A549 (cell line): ENCODE measurements at regions not wholly inside any gene's neighbourhood (a gene's known extent, or its start where the extent isn't known, plus 50 kb on each side); places are given as distances from the start of the nearest gene placed in this dataset.

Experiments used
- ATAC-seq, 2 experiments: fragments of 200-7000 bp in 1 of 2; fragments of >200 bp in 1 of 2; cut with Nextera tagmentation in 1 of 2; cut with Tn5 transposase in 1 of 2; 3 replicates each; pipeline versions ENCODE4 v1.8.0 to v1.9.1; 2018 to 2020; ENCODE audit warnings: mild to moderate bottlenecking in 1 of 2, moderate library complexity in 1 of 2
- CTCF ChIA-PET: fragments of 300-600 bp; sonication (Branson Sonifier 250); formaldehyde crosslinking; extraction: SDS; loops from one replicate; lab custom pipeline; 2021; ENCODE audit warnings: antibody characterized with exemption, inconsistent platforms; lab: Yijun Ruan, JAX
- POLR2A ChIA-PET: fragments of 350-600 bp; formaldehyde crosslinking; extraction: SDS; loops from one replicate; lab custom pipeline; 2021; ENCODE audit warnings: antibody characterized with exemption, inconsistent platforms; lab: Yijun Ruan, JAX
- DNase-seq, 2 experiments: peaks; one replicate each; pipeline versions ENCODE4 v3.0.0 to v3.0.0-alpha.2; 2011 to 2016; ENCODE audit warnings: low read depth in 1 of 2, low spot score in 1 of 2
- FAIRE-seq: peaks from 2 replicates; lab custom pipeline; 2011; peaks lifted over from hg19 to GRCh38; lab: Jason Lieb, UNC
- H3K27ac ChIP-seq, 2 experiments: fragments of >200 bp; sonication (Bioruptor Twin); formaldehyde crosslinking; 3 replicates each; pipeline ENCODE4 v1.5.1; 2016 to 2017
- H3K4me1 ChIP-seq: fragments of >200 bp; sonication (Bioruptor Twin); formaldehyde crosslinking; 3 replicates; pipeline ENCODE4 v1.6.1; 2016
- H3K4me2 ChIP-seq: fragments of >200 bp; sonication (Bioruptor Twin); formaldehyde crosslinking; 3 replicates; pipeline ENCODE4 v1.6.1; 2016
- H3K4me3 ChIP-seq: fragments of >200 bp; sonication (Bioruptor Twin); formaldehyde crosslinking; 3 replicates; pipeline ENCODE4 v1.5.1; 2016
- H3K9me3 ChIP-seq: fragments of >200 bp; sonication (Bioruptor Twin); formaldehyde crosslinking; 3 replicates; pipeline ENCODE4 v1.6.1; 2016
- CBX2 ChIP-seq: fragments of 200-600 bp; sonication (generic); IDR thresholded peaks from 2 replicates; pipeline ENCODE4 v1.6.1; 2016; ENCODE audit warnings: low read depth, mild to moderate bottlenecking, borderline replicate concordance
- FOSB ChIP-seq: fragments of 250-450 bp; sonication (Bioruptor Pico); IDR thresholded peaks from 2 replicates; pipeline ENCODE4 v1.5.0; 2020; ENCODE audit warnings: mild to moderate bottlenecking, moderate library complexity
- GATA3 ChIP-seq: IDR thresholded peaks from 2 replicates; pipeline ENCODE4 v1.6.1; 2012; ENCODE audit warnings: borderline replicate concordance
- HEYL ChIP-seq: fragments of 250-450 bp; sonication (Bioruptor Pico); IDR thresholded peaks from 2 replicates; pipeline ENCODE4 v1.8.0; 2021; ENCODE audit warnings: mild to moderate bottlenecking, moderate library complexity
- HOXB5 ChIP-seq: fragments of 250-450 bp; sonication (Bioruptor Pico); IDR thresholded peaks from 2 replicates; pipeline ENCODE4 v1.5.0; 2020; ENCODE audit warnings: mild to moderate bottlenecking, moderate library complexity
- JUNB ChIP-seq: fragments of >200 bp; sonication (Bioruptor Twin); formaldehyde crosslinking; IDR thresholded peaks from 2 replicates; pipeline ENCODE4 v1.6.1; 2016
- KDM1A ChIP-seq: fragments of 200-600 bp; sonication (generic); IDR thresholded peaks from 2 replicates; pipeline ENCODE4 v1.6.1; 2016; ENCODE audit warnings: low read depth, mild to moderate bottlenecking
- MAFK ChIP-seq: fragments of 450-650 bp; IDR thresholded peaks from 2 replicates; pipeline ENCODE4 v1.6.1; 2014; ENCODE audit not compliant: partially characterized antibody
- MYC ChIP-seq: IDR thresholded peaks from 2 replicates; pipeline ENCODE4 v1.6.1; 2012; ENCODE audit warnings: mild to moderate bottlenecking, inconsistent platforms, low read length, improper control_type of control experiment, borderline replicate concordance
- NFE2L2 ChIP-seq: fragments of 150-350 bp; conservative IDR thresholded peaks from 2 replicates; pipeline ENCODE4 v1.6.1; 2014; ENCODE audit warnings: low read length
- NPAS2 ChIP-seq: fragments of 250-450 bp; sonication (Bioruptor Pico); IDR thresholded peaks from 2 replicates; pipeline ENCODE4 v1.8.0; 2022; ENCODE audit warnings: mild to moderate bottlenecking, moderate library complexity, borderline replicate concordance
- NR3C1 ChIP-seq: fragments of >200 bp; sonication (Bioruptor Twin); formaldehyde crosslinking; IDR thresholded peaks from 3 replicates; pipeline ENCODE4 v1.6.1; 2017
- RAD21 ChIP-seq, 2 experiments: fragments of >200 bp in 1 of 2; sonication (Bioruptor Twin) in 1 of 2; formaldehyde crosslinking in 1 of 2; IDR thresholded peaks in 1 of 2; conservative IDR thresholded peaks in 1 of 2; 2 replicates in 1 of 2; 3 replicates in 1 of 2; pipeline ENCODE4 v1.6.1; 2012 to 2018; ENCODE audit warnings: inconsistent platforms in 1 of 2
- SMC3 ChIP-seq: fragments of >200 bp; sonication (Bioruptor Twin); formaldehyde crosslinking; IDR thresholded peaks from 3 replicates; pipeline ENCODE4 v1.6.1; 2018; ENCODE audit warnings: inconsistent platforms
- ZFP36 ChIP-seq: fragments of 450-650 bp; IDR thresholded peaks from 2 replicates; pipeline ENCODE4 v1.6.1; 2014; ENCODE audit warnings: borderline replicate concordance; ENCODE audit not compliant: partially characterized antibody
- WGBS: methylation state at CpG from one replicate; pipeline ENCODE4 v1.1.6; 2017; ENCODE audit errors: missing lambda C conversion rate; 5-methylcytosine and 5-hydroxymethylcytosine counted together
- TF ChIP-seq, protein P1 (sequence below): IDR thresholded peaks from 2 replicates; pipeline ENCODE4 v1.6.1; 2012
- TF ChIP-seq, protein P2 (sequence below): fragments of 250-450 bp; sonication (Bioruptor Pico); IDR thresholded peaks from 2 replicates; pipeline ENCODE4 v1.5.0; 2020; ENCODE audit warnings: low read depth, mild to moderate bottlenecking, moderate library complexity
- TF ChIP-seq, protein P3 (sequence below): fragments of 450-650 bp; IDR thresholded peaks from 2 replicates; pipeline ENCODE4 v1.6.1; 2014; ENCODE audit warnings: antibody characterized with exemption
- TF ChIP-seq, protein P4 (sequence below): fragments of >200 bp; sonication (Bioruptor Twin); formaldehyde crosslinking; IDR thresholded peaks from 3 replicates; pipeline ENCODE4 v1.6.1; 2016
- TF ChIP-seq, protein P5 (sequence below): fragments of 200-600 bp; sonication (generic); IDR thresholded peaks from 2 replicates; pipeline ENCODE4 v1.6.1; 2016; ENCODE audit warnings: antibody characterized with exemption, mild to moderate bottlenecking, moderate library complexity

DNA sequence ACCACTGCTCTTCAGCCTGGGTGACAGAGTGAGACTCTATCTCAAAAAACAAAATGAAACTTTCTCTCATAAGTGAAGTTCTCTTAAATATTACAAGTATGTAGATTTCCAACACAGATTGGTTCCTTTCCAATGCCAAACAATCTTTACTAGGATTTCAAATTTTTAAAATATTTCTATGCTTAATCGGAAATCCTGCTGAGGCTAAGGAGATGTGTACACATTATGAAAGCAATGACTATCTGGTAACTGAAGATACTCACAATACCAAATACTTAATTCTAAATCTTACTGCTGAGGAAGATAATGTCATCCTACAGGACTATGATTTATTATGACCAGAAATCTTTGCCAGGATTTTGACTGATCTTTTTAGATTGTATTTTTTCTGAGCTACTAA is 255.6 kb upstream of the ZNF717 start:
- H3K4me1 ChIP-seq, result no peaks in the 10 kb centered on the region
- H3K9me3 ChIP-seq, result peaks cover 3% of the 10 kb centered on the region; the same call in 2 of the 3 replicates
- no peak overlapping the region for H3K4me2 ChIP-seq
- ATAC-seq (no peak), FAIRE-seq (no peak)
- POLR2A ChIA-PET, result no interaction called here
- WGBS, result 16% methylated on average over 1 of the region's 1 CpG
- H3K4me3 ChIP-seq, result no peak overlapping the region
- H3K27ac ChIP-seq, result no peak overlapping the region
- TF ChIP-seq NFE2L2 (no peak), FOSB (CRISPR knock-in tag) (no peak), MAFK (no peak), SMC3 (no peak), MYC (no peak), RAD21 (conservative IDR thresholded peaks at IDR 0.05 in 1 of 2, IDR thresholded peaks at IDR 0.05 in 1 of 2) (no peak), HOXB5 (CRISPR knock-in tag) (no peak)
- TF ChIP-seq, protein P1, sequence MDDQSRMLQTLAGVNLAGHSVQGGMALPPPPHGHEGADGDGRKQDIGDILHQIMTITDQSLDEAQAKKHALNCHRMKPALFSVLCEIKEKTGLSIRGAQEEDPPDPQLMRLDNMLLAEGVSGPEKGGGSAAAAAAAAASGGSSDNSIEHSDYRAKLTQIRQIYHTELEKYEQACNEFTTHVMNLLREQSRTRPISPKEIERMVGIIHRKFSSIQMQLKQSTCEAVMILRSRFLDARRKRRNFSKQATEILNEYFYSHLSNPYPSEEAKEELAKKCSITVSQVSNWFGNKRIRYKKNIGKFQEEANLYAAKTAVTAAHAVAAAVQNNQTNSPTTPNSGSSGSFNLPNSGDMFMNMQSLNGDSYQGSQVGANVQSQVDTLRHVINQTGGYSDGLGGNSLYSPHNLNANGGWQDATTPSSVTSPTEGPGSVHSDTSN, result no peak
- TF ChIP-seq, protein P2, sequence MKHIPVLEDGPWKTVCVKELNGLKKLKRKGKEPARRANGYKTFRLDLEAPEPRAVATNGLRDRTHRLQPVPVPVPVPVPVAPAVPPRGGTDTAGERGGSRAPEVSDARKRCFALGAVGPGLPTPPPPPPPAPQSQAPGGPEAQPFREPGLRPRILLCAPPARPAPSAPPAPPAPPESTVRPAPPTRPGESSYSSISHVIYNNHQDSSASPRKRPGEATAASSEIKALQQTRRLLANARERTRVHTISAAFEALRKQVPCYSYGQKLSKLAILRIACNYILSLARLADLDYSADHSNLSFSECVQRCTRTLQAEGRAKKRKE, result no peak
- TF ChIP-seq, protein P3, sequence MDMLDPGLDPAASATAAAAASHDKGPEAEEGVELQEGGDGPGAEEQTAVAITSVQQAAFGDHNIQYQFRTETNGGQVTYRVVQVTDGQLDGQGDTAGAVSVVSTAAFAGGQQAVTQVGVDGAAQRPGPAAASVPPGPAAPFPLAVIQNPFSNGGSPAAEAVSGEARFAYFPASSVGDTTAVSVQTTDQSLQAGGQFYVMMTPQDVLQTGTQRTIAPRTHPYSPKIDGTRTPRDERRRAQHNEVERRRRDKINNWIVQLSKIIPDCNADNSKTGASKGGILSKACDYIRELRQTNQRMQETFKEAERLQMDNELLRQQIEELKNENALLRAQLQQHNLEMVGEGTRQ, result no peak
- TF ChIP-seq, all 56 proteins: peak for 0
- CTCF ChIA-PET, result no interaction called here
- no peak for DNase-seq

DNA sequence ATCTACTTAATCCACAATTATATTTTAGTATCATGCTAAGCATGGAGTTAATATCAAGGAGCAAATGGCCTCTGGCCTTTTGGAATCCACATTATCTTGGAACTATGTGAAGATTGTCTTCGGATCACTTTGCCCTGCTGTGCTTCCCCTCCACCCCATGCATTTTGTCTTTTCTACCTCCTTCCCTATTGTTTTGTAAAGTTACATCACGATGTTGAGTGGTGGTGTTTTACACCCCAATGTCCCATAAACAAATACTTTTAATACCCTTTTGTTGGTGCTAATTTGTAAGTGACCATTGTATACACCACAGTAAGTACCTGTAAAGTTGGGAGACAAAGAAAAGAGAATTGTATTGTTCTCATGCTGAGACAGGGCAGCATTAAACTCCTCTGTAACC is 258.4 kb upstream of the ZNF717 start:
- no peak overlapping the region for H3K27ac ChIP-seq
- TF ChIP-seq NPAS2 (CRISPR knock-in tag) (no peak), JUNB (no peak), HEYL (CRISPR knock-in tag) (no peak), KDM1A (no peak), GATA3 (no peak), ZFP36 (no peak), CBX2 (no peak), NR3C1 (no peak)
- TF ChIP-seq, protein P4, sequence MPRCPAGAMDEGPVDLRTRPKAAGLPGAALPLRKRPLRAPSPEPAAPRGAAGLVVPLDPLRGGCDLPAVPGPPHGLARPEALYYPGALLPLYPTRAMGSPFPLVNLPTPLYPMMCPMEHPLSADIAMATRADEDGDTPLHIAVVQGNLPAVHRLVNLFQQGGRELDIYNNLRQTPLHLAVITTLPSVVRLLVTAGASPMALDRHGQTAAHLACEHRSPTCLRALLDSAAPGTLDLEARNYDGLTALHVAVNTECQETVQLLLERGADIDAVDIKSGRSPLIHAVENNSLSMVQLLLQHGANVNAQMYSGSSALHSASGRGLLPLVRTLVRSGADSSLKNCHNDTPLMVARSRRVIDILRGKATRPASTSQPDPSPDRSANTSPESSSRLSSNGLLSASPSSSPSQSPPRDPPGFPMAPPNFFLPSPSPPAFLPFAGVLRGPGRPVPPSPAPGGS, result no peak
- TF ChIP-seq, protein P2, result no peak
- TF ChIP-seq, protein P5, sequence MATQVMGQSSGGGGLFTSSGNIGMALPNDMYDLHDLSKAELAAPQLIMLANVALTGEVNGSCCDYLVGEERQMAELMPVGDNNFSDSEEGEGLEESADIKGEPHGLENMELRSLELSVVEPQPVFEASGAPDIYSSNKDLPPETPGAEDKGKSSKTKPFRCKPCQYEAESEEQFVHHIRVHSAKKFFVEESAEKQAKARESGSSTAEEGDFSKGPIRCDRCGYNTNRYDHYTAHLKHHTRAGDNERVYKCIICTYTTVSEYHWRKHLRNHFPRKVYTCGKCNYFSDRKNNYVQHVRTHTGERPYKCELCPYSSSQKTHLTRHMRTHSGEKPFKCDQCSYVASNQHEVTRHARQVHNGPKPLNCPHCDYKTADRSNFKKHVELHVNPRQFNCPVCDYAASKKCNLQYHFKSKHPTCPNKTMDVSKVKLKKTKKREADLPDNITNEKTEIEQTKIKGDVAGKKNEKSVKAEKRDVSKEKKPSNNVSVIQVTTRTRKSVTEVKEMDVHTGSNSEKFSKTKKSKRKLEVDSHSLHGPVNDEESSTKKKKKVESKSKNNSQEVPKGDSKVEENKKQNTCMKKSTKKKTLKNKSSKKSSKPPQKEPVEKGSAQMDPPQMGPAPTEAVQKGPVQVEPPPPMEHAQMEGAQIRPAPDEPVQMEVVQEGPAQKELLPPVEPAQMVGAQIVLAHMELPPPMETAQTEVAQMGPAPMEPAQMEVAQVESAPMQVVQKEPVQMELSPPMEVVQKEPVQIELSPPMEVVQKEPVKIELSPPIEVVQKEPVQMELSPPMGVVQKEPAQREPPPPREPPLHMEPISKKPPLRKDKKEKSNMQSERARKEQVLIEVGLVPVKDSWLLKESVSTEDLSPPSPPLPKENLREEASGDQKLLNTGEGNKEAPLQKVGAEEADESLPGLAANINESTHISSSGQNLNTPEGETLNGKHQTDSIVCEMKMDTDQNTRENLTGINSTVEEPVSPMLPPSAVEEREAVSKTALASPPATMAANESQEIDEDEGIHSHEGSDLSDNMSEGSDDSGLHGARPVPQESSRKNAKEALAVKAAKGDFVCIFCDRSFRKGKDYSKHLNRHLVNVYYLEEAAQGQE, result no peak
- no peaks in the 10 kb centered on the region for H3K4me1 ChIP-seq
- WGBS, result 0% methylated on average over 2 of the region's 2 CpGs
- FAIRE-seq (no peak), DNase-seq (no peak), ATAC-seq (no peak)
- no peaks in the 10 kb centered on the region; the same call in 2 of the 3 replicates for H3K9me3 ChIP-seq
- ChIA-PET CTCF (no interaction called here), POLR2A (no interaction called here)
- no peak overlapping the region for H3K4me2 ChIP-seq
- no peak overlapping the region for H3K4me3 ChIP-seq
